ENCODE measurements at regions not wholly inside any gene's neighbourhood (a gene's known extent, or its start where the extent isn't known, plus 50 kb on each side); places are given as distances from the start of the nearest gene placed in this dataset.
"Not testable (repeated sequence)": the region's sequence is repeated elsewhere in the genome, so short reads cannot be mapped to it uniquely, and the experiment has no call there.

DNA sequence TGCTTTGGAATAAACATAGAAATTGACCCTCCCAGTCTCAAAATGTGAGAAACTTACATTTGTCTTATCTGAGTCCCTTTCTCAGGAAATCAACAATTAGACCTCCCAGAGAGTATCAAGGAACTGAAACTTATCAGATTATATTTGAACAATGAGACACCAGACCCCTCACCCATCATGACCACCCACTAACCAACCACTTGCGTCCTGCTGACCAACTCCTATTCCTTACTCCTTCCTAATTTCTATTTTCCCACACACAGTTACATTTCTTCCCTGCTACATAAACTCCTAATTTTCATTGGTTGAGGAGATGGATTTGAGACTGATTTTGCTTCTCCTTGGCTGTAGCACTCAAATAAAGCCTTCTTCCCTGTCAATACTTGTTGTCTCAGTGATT is 97.9 kb downstream of the TPBG start:
- peaks cover 3% of the 10 kb centered on the region for H3K9me3 ChIP-seq (ENCODE audit: control insufficient read depth, low read length)
- H3K36me3 ChIP-seq (ENCODE audit: control insufficient read depth in 1 of 2, insufficient read depth in 2 of 2, low read length in 1 of 2) = no peaks in the 10 kb centered on the region

DNA sequence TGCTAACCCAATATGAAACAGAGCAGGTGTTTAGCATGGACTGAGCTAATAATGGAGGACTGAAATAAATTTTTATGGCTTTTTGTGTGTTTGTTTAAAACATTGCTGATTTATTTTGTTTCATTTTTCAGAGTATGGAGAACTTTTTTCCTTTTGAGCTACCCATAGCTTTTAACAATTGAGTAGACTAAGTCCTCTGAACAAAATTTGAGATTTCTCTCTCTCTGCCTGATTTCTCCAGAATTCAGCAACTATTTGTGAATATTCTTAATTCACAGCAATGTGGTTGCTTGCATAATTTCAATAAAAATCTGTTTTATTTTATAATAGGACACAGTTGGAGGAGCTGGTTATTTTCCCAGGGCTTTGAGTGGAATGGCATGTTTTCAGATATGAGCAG is 103.7 kb downstream of the TPBG start:
- H3K27me3 ChIP-seq (ENCODE audit: control insufficient read depth in 1 of 2, insufficient read depth in 2 of 2, low read length in 1 of 2) = no peaks in the 10 kb centered on the region
- H3K36me3 ChIP-seq (ENCODE audit: control insufficient read depth in 1 of 2, insufficient read depth in 2 of 2, low read length in 1 of 2) = no peaks in the 10 kb centered on the region
- DNase-seq = no peak
- H3K9me3 ChIP-seq (ENCODE audit: control insufficient read depth, low read length) = peaks cover 4% of the 10 kb centered on the region
- no peak overlapping the region for H3K27ac ChIP-seq (ENCODE audit: low read depth in 1 of 2, low read length in 2 of 2)
- ATAC-seq (ENCODE audit: low FRiP score) = no peak
- no peak overlapping the region for H3K4me3 ChIP-seq (ENCODE audit: low read length in 2 of 2)
- no peaks in the 10 kb centered on the region for H3K4me1 ChIP-seq (ENCODE audit: control insufficient read depth in 1 of 2, insufficient read depth in 2 of 2, low read length in 2 of 2)
- intact Hi-C loops (cut with DNase I) = no loop called here

More for the DNA sequence above, 97.9 kb downstream of the TPBG start:
- no peaks in the 10 kb centered on the region for H3K27me3 ChIP-seq (ENCODE audit: control insufficient read depth in 1 of 2, insufficient read depth in 2 of 2, low read length in 1 of 2)
- DNase-seq (no peak), ATAC-seq (ENCODE audit: low FRiP score) (no peak)
- no peak overlapping the region for H3K27ac ChIP-seq (ENCODE audit: low read depth in 1 of 2, low read length in 2 of 2)
- intact Hi-C loops (cut with DNase I) = no loop called here
- WGBS, 2 donors = 70 to 81% methylated on average over 1 of the region's 1 CpG
- H3K4me3 ChIP-seq (ENCODE audit: low read length in 2 of 2) = no peak overlapping the region
- H3K4me1 ChIP-seq (ENCODE audit: control insufficient read depth in 1 of 2, insufficient read depth in 2 of 2, low read length in 2 of 2) = no peaks in the 10 kb centered on the region

DNA sequence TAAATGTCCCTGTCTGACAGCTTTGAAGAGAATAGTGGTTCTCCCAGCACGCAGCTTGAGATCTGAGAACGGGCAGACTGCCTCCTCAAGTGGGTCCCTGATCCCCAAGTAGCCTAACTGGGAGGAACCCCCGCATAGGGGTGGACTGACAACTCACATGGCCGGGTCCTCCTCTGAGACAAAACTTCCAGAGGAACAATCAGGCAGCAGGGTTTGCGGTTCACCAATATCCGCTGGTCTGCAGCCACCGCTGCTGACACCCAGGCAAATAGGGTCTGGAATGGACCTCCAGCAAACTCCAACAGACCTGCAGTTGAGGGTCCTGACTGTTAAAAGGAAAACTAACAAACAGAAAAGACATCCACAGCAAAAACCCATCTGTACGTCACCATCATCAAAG is 106.5 kb downstream of the TPBG start:
- ATAC-seq (ENCODE audit: low FRiP score); H3K9me3 ChIP-seq (ENCODE audit: control insufficient read depth, low read length); intact Hi-C loops (cut with DNase I); H3K4me3 ChIP-seq (ENCODE audit: low read length in 2 of 2); H3K4me1 ChIP-seq (ENCODE audit: control insufficient read depth in 1 of 2, insufficient read depth in 2 of 2, low read length in 2 of 2); DNase-seq; H3K27me3 ChIP-seq (ENCODE audit: control insufficient read depth in 1 of 2, insufficient read depth in 2 of 2, low read length in 1 of 2); H3K27ac ChIP-seq (ENCODE audit: low read depth in 1 of 2, low read length in 2 of 2); H3K36me3 ChIP-seq (ENCODE audit: control insufficient read depth in 1 of 2, insufficient read depth in 2 of 2, low read length in 1 of 2): not testable (repeated sequence)
- WGBS, 2 donors = 90% methylated on average over 8 of the region's 8 CpGs

DNA sequence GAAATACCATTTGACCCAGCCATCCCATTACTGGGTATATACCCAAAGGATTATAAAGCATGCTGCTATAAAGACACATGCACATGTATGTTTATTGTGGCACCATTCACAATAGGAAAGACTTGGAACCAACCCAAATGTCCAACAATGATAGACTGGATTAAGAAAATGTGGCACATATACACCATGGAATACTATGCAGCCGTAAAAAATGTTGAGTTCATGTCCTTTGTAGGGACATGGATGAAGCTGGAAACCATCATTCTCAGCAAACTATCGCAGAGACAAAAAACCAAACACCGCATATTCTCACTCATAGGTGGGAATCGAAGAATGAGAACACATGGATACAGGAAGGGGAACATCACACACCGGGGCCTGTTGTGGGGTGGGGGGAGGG is 111.5 kb downstream of the TPBG start:
- H3K36me3 ChIP-seq (ENCODE audit: control insufficient read depth in 1 of 2, insufficient read depth in 2 of 2, low read length in 1 of 2); intact Hi-C loops (cut with DNase I); H3K27ac ChIP-seq (ENCODE audit: low read depth in 1 of 2, low read length in 2 of 2); DNase-seq; ATAC-seq (ENCODE audit: low FRiP score); H3K4me1 ChIP-seq (ENCODE audit: control insufficient read depth in 1 of 2, insufficient read depth in 2 of 2, low read length in 2 of 2); H3K27me3 ChIP-seq (ENCODE audit: control insufficient read depth in 1 of 2, insufficient read depth in 2 of 2, low read length in 1 of 2); H3K4me3 ChIP-seq (ENCODE audit: low read length in 2 of 2); H3K9me3 ChIP-seq (ENCODE audit: control insufficient read depth, low read length): not testable (repeated sequence)
- 92 to 94% methylated on average over 5 of the region's 5 CpGs for WGBS, 2 donors

DNA sequence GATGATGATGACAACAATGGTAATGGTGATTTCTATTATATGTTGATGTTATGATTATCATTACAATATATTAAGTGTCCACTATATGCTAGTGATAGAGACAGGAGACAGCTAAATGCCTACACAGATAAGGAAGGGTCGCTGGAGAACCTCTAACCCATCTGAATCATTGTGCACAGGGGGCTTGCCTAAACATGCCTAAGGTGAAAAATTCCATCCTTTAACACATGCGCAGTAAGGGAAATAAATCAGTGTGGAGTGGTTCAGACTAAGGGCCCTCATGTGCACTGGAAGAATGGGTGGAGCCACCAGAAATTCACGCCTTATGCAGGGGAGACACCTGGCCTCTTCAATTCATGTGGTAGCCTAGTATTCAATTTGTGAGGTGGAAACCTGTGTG is 120.4 kb downstream of the TPBG start:
- 77 to 83% methylated on average over 3 of the region's 3 CpGs for WGBS, 2 donors
- Histone ChIP-seq H3K36me3 (ENCODE audit: control insufficient read depth in 1 of 2, insufficient read depth in 2 of 2, low read length in 1 of 2) (no peaks in the 10 kb centered on the region), H3K27me3 (ENCODE audit: control insufficient read depth in 1 of 2, insufficient read depth in 2 of 2, low read length in 1 of 2) (no peaks in the 10 kb centered on the region), H3K27ac (ENCODE audit: low read depth in 1 of 2, low read length in 2 of 2) (no peak overlapping the region), H3K4me1 (ENCODE audit: control insufficient read depth in 1 of 2, insufficient read depth in 2 of 2, low read length in 2 of 2) (no peaks in the 10 kb centered on the region), H3K4me3 (ENCODE audit: low read length in 2 of 2) (no peak overlapping the region), H3K9me3 (ENCODE audit: control insufficient read depth, low read length) (no peaks in the 10 kb centered on the region)
- intact Hi-C loops (cut with DNase I) = no loop called here
- no peak for ATAC-seq (ENCODE audit: low FRiP score)
- no peak for DNase-seq

DNA sequence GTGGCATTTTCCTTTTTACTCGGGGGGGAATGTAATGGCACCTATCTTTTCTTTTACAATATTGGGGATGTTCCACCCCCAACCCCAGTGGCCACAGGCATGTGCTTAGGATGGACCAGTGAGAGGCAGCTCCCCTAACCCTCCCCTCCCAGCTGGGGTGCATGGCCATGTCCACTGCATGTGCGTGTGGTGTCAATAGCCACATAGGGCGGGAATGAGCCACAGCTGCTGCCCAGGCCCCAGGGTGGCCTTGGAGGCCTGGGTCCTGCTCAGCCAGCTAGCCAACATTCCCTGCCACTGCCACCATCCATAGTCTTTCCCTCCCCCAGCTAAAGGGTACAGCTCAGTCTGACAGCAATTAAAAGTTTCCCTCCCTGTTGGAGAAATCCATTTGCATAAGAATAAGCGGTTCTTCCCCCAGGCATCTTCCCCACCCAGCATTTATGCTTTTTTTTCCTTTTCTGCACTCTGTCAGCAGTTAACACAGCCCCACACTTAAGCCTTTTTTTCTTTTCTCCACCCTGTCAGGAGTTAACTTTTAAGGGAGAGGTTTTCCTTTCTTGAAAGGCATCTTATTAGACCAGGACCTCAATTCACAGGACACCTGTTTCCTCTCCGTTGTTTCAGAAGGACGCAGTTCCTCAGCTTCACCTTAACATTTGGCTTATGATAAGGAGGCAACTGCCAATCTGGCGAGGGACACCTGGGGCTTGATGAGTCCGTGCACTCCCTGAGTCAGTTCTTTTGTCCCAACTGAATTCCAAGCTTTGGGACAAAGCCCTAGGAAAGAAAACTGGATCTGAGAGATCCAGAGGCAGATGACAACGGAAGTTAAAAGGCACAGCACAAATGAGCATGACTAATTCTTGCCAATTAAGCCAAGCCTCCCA is 121.4 kb downstream of the TPBG start:
- H3K36me3 ChIP-seq (ENCODE audit: control insufficient read depth in 1 of 2, insufficient read depth in 2 of 2, low read length in 1 of 2) = no peaks in the 10 kb centered on the region
- H3K27me3 ChIP-seq (ENCODE audit: control insufficient read depth in 1 of 2, insufficient read depth in 2 of 2, low read length in 1 of 2) = no peaks in the 10 kb centered on the region
- ATAC-seq (ENCODE audit: low FRiP score) (no peak), DNase-seq (no peak)
- H3K4me1 ChIP-seq (ENCODE audit: control insufficient read depth in 1 of 2, insufficient read depth in 2 of 2, low read length in 2 of 2) = no peaks in the 10 kb centered on the region
- intact Hi-C loops (cut with DNase I) = no loop called here
- H3K4me3 ChIP-seq (ENCODE audit: low read length in 2 of 2) = no peak overlapping the region
- 75% methylated on average over 9 of the region's 9 CpGs for WGBS, 2 donors
- H3K9me3 ChIP-seq (ENCODE audit: control insufficient read depth, low read length) = no peaks in the 10 kb centered on the region
- no peak overlapping the region for H3K27ac ChIP-seq (ENCODE audit: low read depth in 1 of 2, low read length in 2 of 2)

DNA sequence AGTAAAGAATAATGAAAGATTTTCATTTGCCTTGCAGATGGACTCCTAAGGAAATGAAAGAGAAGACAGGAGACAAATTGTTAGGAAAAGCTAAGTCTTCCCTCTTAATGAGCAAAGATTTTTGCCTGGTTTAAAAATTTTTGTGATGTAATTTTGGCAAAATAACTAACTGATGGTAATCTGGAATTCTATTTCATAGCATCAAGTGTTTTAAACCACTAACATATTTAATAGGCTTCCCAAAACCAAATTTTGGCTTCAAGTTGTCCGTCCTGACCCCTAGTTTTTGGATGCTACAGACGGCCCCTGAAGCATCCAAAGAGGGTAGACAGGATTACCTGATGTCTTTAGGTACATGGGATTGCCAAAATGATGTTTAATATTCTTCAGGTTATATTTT is 124.3 kb downstream of the TPBG start:
- no peaks in the 10 kb centered on the region for H3K9me3 ChIP-seq (ENCODE audit: control insufficient read depth, low read length)
- no peaks in the 10 kb centered on the region for H3K27me3 ChIP-seq (ENCODE audit: control insufficient read depth in 1 of 2, insufficient read depth in 2 of 2, low read length in 1 of 2)
- no peaks in the 10 kb centered on the region for H3K4me1 ChIP-seq (ENCODE audit: control insufficient read depth in 1 of 2, insufficient read depth in 2 of 2, low read length in 2 of 2)
- H3K36me3 ChIP-seq (ENCODE audit: control insufficient read depth in 1 of 2, insufficient read depth in 2 of 2, low read length in 1 of 2) = no peaks in the 10 kb centered on the region
- H3K4me3 ChIP-seq (ENCODE audit: low read length in 2 of 2) = no peak overlapping the region
- DNase-seq (no peak), ATAC-seq (ENCODE audit: low FRiP score) (no peak)
- intact Hi-C loops (cut with DNase I) = no loop called here
- 61 to 62% methylated on average over 2 of the region's 2 CpGs for WGBS, 2 donors
- H3K27ac ChIP-seq (ENCODE audit: low read depth in 1 of 2, low read length in 2 of 2) = no peak overlapping the region

DNA sequence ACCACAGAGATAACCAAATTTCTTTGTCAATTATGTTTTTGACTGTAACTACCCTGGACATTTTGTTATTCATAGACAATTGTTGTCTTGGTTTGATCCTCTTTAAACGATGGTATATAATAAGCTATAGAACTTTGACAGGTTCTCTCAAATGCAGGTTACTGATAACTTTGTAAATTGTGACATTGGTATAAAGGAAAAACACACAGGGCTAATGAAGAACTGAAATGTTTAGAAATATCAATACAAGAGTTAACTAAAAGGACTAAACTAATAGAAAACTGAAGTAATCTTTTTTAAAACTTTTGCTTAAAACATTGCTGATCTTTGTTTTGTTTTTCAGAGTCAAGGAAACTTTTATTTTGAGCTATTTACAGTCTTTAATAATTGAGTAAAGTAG is 124.8 kb downstream of the TPBG start:
- DNase-seq (no peak), ATAC-seq (ENCODE audit: low FRiP score) (no peak)
- Histone ChIP-seq H3K9me3 (ENCODE audit: control insufficient read depth, low read length) (no peaks in the 10 kb centered on the region), H3K4me1 (ENCODE audit: control insufficient read depth in 1 of 2, insufficient read depth in 2 of 2, low read length in 2 of 2) (no peaks in the 10 kb centered on the region), H3K4me3 (ENCODE audit: low read length in 2 of 2) (no peak overlapping the region), H3K36me3 (ENCODE audit: control insufficient read depth in 1 of 2, insufficient read depth in 2 of 2, low read length in 1 of 2) (no peaks in the 10 kb centered on the region), H3K27ac (ENCODE audit: low read depth in 1 of 2, low read length in 2 of 2) (no peak overlapping the region), H3K27me3 (ENCODE audit: control insufficient read depth in 1 of 2, insufficient read depth in 2 of 2, low read length in 1 of 2) (no peaks in the 10 kb centered on the region)
- WGBS, 2 donors = 70 to 78% methylated on average over 1 of the region's 1 CpG
- intact Hi-C loops (cut with DNase I) = no loop called here

DNA sequence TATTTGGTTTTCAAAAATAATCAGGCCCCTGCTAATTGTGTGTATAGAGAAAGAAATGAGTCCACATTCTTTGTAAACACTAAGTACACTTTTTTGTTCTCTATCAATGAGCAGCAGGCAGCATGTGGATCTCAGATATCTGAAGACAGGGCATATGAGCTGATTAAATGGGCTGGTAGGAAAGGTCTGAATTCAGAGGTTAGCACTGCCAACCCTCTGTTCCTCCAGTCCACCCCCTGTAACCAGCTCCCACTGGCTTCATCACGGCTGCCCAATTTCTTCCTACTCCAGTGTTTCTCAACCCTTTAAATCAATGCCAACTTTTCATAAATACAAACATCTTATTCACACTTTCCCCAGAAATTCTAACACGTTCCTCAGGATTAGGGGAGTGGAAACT is 128.5 kb downstream of the TPBG start:
- Histone ChIP-seq H3K4me3 (ENCODE audit: low read length in 2 of 2) (no peak overlapping the region), H3K9me3 (ENCODE audit: control insufficient read depth, low read length) (no peaks in the 10 kb centered on the region), H3K27ac (ENCODE audit: low read depth in 1 of 2, low read length in 2 of 2) (no peak overlapping the region), H3K27me3 (ENCODE audit: control insufficient read depth in 1 of 2, insufficient read depth in 2 of 2, low read length in 1 of 2) (no peaks in the 10 kb centered on the region), H3K36me3 (ENCODE audit: control insufficient read depth in 1 of 2, insufficient read depth in 2 of 2, low read length in 1 of 2) (no peaks in the 10 kb centered on the region), H3K4me1 (ENCODE audit: control insufficient read depth in 1 of 2, insufficient read depth in 2 of 2, low read length in 2 of 2) (no peaks in the 10 kb centered on the region)
- WGBS, 2 donors = 27% methylated on average over 2 of the region's 2 CpGs
- intact Hi-C loops (cut with DNase I) = no loop called here
- DNase-seq (no peak), ATAC-seq (ENCODE audit: low FRiP score) (no peak)

All from aorta (tissue), 5 donors.